ENCODE measurements at regions not wholly inside any gene's neighbourhood (a gene's known extent, or its start where the extent isn't known, plus 50 kb on each side); places are given as distances from the start of the nearest gene placed in this dataset.

GRCh38 chr18:29008809-29009208 lies 831.9 kb upstream of the CDH2 start:
- no peak for TF ChIP-seq ZNF777 (tag by site-specific recombination; IDR thresholded peaks at IDR 0.05; ENCODE audit: borderline replicate concordance)
- TF ChIP-seq ZNF670 (tag by site-specific recombination; IDR thresholded peaks at IDR 0.05; ENCODE audit: low read depth): no peak
- TF ChIP-seq ZNF324 (tag by site-specific recombination; IDR thresholded peaks at IDR 0.05): no peak
- TF ChIP-seq ZFHX2 (tag by site-specific recombination; conservative IDR thresholded peaks at IDR 0.05): no peak
- no peak for TF ChIP-seq CTCF (tag by site-specific recombination; IDR thresholded peaks at IDR 0.05)
- TF ChIP-seq ZNF121 (tag by site-specific recombination; IDR thresholded peaks at IDR 0.05): no peak
- TF ChIP-seq YY1 (tag by site-specific recombination; IDR thresholded peaks at IDR 0.05): no peak
- no peak for TF ChIP-seq ZNF140 (tag by site-specific recombination; IDR thresholded peaks at IDR 0.05)
